Mesendoderm (in vitro differentiated cells): ENCODE measurements at regions not wholly inside any gene's neighbourhood (a gene's known extent, or its start where the extent isn't known, plus 50 kb on each side); places are given as distances from the start of the nearest gene placed in this dataset.

Experiments used
- DNase-seq: peaks from one replicate; pipeline ENCODE4 v3.0.0; 2013
- H2AK5ac ChIP-seq: 2 replicates; pipeline ENCODE4 v1.6.1; 2013; ENCODE audit warnings: low read length, inconsistent platforms
- H2BK120ac ChIP-seq: 2 replicates; pipeline ENCODE4 v1.6.1; 2013; ENCODE audit warnings: low read depth, mild to moderate bottlenecking, low read length, moderate library complexity, mixed read lengths
- H2BK15ac ChIP-seq: replicated peaks from 2 replicates; pipeline ENCODE4 v1.6.1; 2013; ENCODE audit warnings: low read depth, mild to moderate bottlenecking, moderate library complexity
- H2BK5ac ChIP-seq: 2 replicates; pipeline ENCODE4 v1.6.1; 2013; ENCODE audit warnings: low read length, inconsistent platforms
- H3K18ac ChIP-seq: 2 replicates; pipeline ENCODE4 v1.6.1; 2013; ENCODE audit warnings: mild to moderate bottlenecking, low read length, mixed read lengths
- H3K23ac ChIP-seq: one replicate; pipeline ENCODE4 v1.6.1; 2013; ENCODE audit warnings: low read length
- H3K27ac ChIP-seq: 2 replicates; pipeline ENCODE4 v1.5.1; 2013; ENCODE audit warnings: low read depth, mild to moderate bottlenecking, inconsistent platforms, low read length, moderate library complexity
- H3K27me3 ChIP-seq: 2 replicates; pipeline ENCODE4 v1.6.1; 2013; ENCODE audit warnings: low read length, control low read depth, mild to moderate bottlenecking, inconsistent platforms; ENCODE audit not compliant: insufficient read depth, poor library complexity
- H3K36me3 ChIP-seq: 2 replicates; pipeline ENCODE4 v1.6.1; 2013; ENCODE audit warnings: low read length, inconsistent platforms; ENCODE audit not compliant: control insufficient read depth, insufficient read depth
- H3K4ac ChIP-seq: one replicate; pipeline ENCODE4 v1.6.1; 2013; ENCODE audit warnings: low read depth, mild to moderate bottlenecking, low read length, moderate library complexity
- H3K4me1 ChIP-seq: 2 replicates; pipeline ENCODE4 v1.6.1; 2013; ENCODE audit warnings: low read depth, low read length, inconsistent platforms; ENCODE audit not compliant: control insufficient read depth
- H3K4me2 ChIP-seq: 2 replicates; pipeline ENCODE4 v1.6.1; 2013; ENCODE audit warnings: low read length
- H3K4me3 ChIP-seq: 2 replicates; pipeline ENCODE4 v1.5.1; 2013; ENCODE audit warnings: mild to moderate bottlenecking, low read length
- H3K56ac ChIP-seq: one replicate; pipeline ENCODE4 v1.6.1; 2013; ENCODE audit warnings: low read length
- H3K79me1 ChIP-seq: 2 replicates; pipeline ENCODE4 v1.6.1; 2013; ENCODE audit warnings: low read length, inconsistent platforms
- H3K79me2 ChIP-seq: 2 replicates; pipeline ENCODE4 v1.6.1; 2013; ENCODE audit warnings: mild to moderate bottlenecking, low read length; ENCODE audit not compliant: control insufficient read depth, insufficient read depth
- H3K9ac ChIP-seq: 2 replicates; pipeline ENCODE4 v1.6.1; 2013; ENCODE audit warnings: low read length, inconsistent platforms
- H4K5ac ChIP-seq: one replicate; pipeline ENCODE4 v1.6.1; 2013; ENCODE audit warnings: low read length
- H4K8ac ChIP-seq: one replicate; pipeline ENCODE4 v1.6.1; 2013; ENCODE audit warnings: low read depth, mild to moderate bottlenecking, control low read depth, low read length, moderate library complexity
- WGBS: extraction: QIAGEN DNeasy Blood & Tissue Kit; methylation state at CpG from one replicate; pipeline ENCODE4 v1.1.7; 2013; ENCODE audit warnings: low lambda C conversion rate, missing lambda C conversion rate; ENCODE audit not compliant: insufficient coverage; ENCODE audit errors: extremely low coverage; 5-methylcytosine and 5-hydroxymethylcytosine counted together

DNA sequence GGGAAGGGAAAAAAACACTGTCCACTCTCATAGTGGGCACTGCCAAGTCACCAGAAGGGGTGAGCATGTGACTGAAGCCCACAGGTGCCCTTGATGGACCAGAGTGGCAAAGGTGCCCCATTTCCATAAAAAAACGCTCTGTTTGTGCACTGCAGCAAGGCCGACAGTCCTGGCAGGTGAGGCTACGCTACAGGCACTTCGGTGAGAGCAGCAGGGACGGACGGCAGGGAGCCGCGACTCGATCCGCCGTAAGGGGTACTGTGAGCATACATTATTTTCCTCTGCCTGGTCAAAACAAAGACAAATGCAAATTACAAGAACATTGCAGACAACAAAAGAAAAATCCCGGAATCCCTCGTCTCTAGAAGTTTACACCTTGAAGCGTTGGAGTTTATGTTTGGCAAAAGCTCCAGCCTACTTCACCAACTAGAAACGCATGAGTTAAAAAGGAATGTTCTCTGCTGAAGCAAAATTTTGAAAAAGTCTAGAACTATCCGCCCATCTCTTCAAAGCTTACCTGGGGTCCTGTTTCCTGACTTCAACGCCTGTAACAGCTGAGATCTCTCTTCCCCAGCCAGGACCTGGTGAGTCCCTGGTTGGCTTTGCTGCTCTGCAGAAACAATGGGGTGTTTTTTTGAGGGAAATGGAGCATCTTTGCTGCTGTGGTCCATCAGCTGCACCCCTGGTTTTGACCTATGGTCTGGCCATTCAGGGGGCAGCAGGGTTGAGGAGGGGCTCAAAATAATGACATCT is 52.9 kb upstream of the RFLNA start:
- Histone ChIP-seq H3K23ac (no peak overlapping the region), H4K5ac (no peak overlapping the region), H3K9ac (no peak overlapping the region), H3K56ac (no peak overlapping the region), H2BK120ac (no peak overlapping the region), H3K4me1 (no peaks in the 10 kb centered on the region), H2BK15ac (no peak overlapping the region), H3K36me3 (no peaks in the 10 kb centered on the region), H3K18ac (no peak overlapping the region), H2AK5ac (no peak overlapping the region), H3K4ac (no peak overlapping the region), H4K8ac (no peak overlapping the region), H3K27me3 (no peaks in the 10 kb centered on the region), H2BK5ac (no peak overlapping the region), H3K4me3 (no peak overlapping the region), H3K79me2 (no peaks in the 10 kb centered on the region), H3K4me2 (no peak overlapping the region), H3K79me1 (no peaks in the 10 kb centered on the region), H3K27ac (no peak overlapping the region)
- no peak for DNase-seq
- no CpG with 5 or more reads among the region's 17 CpGs for WGBS

DNA sequence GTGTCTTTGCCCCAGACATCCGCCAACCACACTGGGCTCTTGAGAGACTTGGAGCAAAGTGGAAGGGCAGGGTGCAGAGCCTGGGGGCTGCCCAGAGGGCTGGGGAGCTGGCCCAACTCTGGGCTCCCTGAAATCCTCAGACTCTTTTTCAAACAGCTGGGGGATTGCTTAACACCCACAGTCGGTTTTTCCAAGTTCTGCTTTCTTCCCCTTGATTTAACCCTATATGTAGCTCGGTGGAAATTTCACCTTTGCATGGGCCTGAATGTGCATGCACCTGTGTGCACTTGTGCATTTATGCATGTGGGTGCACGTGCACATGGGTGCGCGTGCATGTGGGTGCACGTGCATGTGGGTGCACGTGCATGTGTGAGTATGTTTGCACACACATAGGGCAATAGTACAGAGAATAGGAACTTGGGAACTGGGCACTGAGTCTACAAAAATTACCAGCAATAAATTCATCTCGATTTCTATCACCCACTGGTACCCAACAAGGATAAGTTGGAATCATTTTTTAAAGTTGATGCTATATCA is 52.3 kb upstream of the RFLNA start:
- no peak overlapping the region for H2BK15ac ChIP-seq
- no peak overlapping the region for H3K56ac ChIP-seq
- DNase-seq, result no peak
- H3K18ac ChIP-seq, result no peak overlapping the region
- H3K27ac ChIP-seq, result no peak overlapping the region
- no peaks in the 10 kb centered on the region for H3K79me1 ChIP-seq
- no peaks in the 10 kb centered on the region for H3K4me1 ChIP-seq
- H3K4me2 ChIP-seq, result no peak overlapping the region
- H2AK5ac ChIP-seq, result no peak overlapping the region
- H3K4me3 ChIP-seq, result no peak overlapping the region
- H4K8ac ChIP-seq, result no peak overlapping the region
- no CpG with 5 or more reads among the region's 9 CpGs for WGBS
- H2BK5ac ChIP-seq, result no peak overlapping the region
- no peaks in the 10 kb centered on the region for H3K27me3 ChIP-seq
- no peaks in the 10 kb centered on the region for H3K79me2 ChIP-seq
- no peaks in the 10 kb centered on the region for H3K36me3 ChIP-seq
- no peak overlapping the region for H2BK120ac ChIP-seq
- H3K9ac ChIP-seq, result no peak overlapping the region
- no peak overlapping the region for H4K5ac ChIP-seq
- H3K4ac ChIP-seq, result no peak overlapping the region
- no peak overlapping the region for H3K23ac ChIP-seq

- no peak overlapping the region for H2BK5ac ChIP-seq
- no CpG with 5 or more reads among the region's 4 CpGs for WGBS
- no peak overlapping the region for H3K4ac ChIP-seq
- H3K56ac ChIP-seq, result no peak overlapping the region
- H3K18ac ChIP-seq, result no peak overlapping the region
- no peak overlapping the region for H2BK15ac ChIP-seq
- no peak overlapping the region for H3K4me3 ChIP-seq
- no peak overlapping the region for H3K9ac ChIP-seq
- no peak overlapping the region for H3K23ac ChIP-seq
- H3K4me1 ChIP-seq, result no peaks in the 10 kb centered on the region
- no peak for DNase-seq
- no peak overlapping the region for H3K27ac ChIP-seq
- H3K27me3 ChIP-seq, result no peaks in the 10 kb centered on the region
- no peaks in the 10 kb centered on the region for H3K79me1 ChIP-seq
- no peaks in the 10 kb centered on the region for H3K79me2 ChIP-seq
- no peaks in the 10 kb centered on the region for H3K36me3 ChIP-seq
- H2AK5ac ChIP-seq, result no peak overlapping the region
- no peak overlapping the region for H4K5ac ChIP-seq
- no peak overlapping the region for H3K4me2 ChIP-seq
- H4K8ac ChIP-seq, result no peak overlapping the region
- no peak overlapping the region for H2BK120ac ChIP-seq
Observed at GRCh38 chr12:124243936-124244335, 51.0 kb upstream of the RFLNA start.
